DND-41 (cell line): ENCODE measurements at regions not wholly inside any gene's neighbourhood (a gene's known extent, or its start where the extent isn't known, plus 50 kb on each side); places are given as distances from the start of the nearest gene placed in this dataset.

Experiments
- ATAC-seq: fragments of 200-7000 bp; cut with Tn5 transposase; 3 replicates; pipeline ENCODE4 v1.9.1; 2021; ENCODE audit warnings: low read depth; ENCODE audit not compliant: insufficient read depth
- DNase-seq: peaks from one replicate; pipeline ENCODE4 v3.0.0-alpha.2; 2020
- H2AFZ ChIP-seq: 2 replicates; pipeline ENCODE4 v1.6.0; 2012; ENCODE audit warnings: low read depth, low read length
- H3K27ac ChIP-seq: 2 replicates; pipeline ENCODE4 v1.5.1; 2012; ENCODE audit warnings: low read length, inconsistent platforms
- H3K27me3 ChIP-seq: fragments of 200-600 bp; sonication (generic); 2 replicates; pipeline ENCODE4 v1.6.0; 2012; ENCODE audit warnings: low read length, mild to moderate bottlenecking, inconsistent platforms; ENCODE audit not compliant: insufficient read depth, poor library complexity
- H3K36me3 ChIP-seq: 2 replicates; pipeline ENCODE4 v1.5.1; 2012; ENCODE audit warnings: low read length, inconsistent platforms; ENCODE audit not compliant: insufficient read depth
- H3K4me1 ChIP-seq: 2 replicates; pipeline ENCODE4 v1.5.1; 2012; ENCODE audit warnings: mild to moderate bottlenecking, low read length; ENCODE audit not compliant: insufficient read depth
- H3K4me2 ChIP-seq: 2 replicates; pipeline ENCODE4 v1.6.0; 2012; ENCODE audit warnings: mild to moderate bottlenecking, moderate library complexity, low read length, inconsistent platforms; ENCODE audit not compliant: insufficient read depth
- H3K4me3 ChIP-seq, 2 experiments: fragments of 200-600 bp in 1 of 2; shearing (Covaris generic) in 1 of 2; 2 replicates each; pipeline ENCODE4 v1.5.1; 2012 to 2016; ENCODE audit warnings: inconsistent platforms in 2 of 2, low read length in 2 of 2, mild to moderate bottlenecking in 2 of 2, low read depth in 1 of 2, moderate library complexity in 1 of 2
- H3K79me2 ChIP-seq: 2 replicates; pipeline ENCODE4 v1.6.0; 2012; ENCODE audit warnings: low read length, inconsistent platforms; ENCODE audit not compliant: insufficient read depth
- H3K9ac ChIP-seq: 2 replicates; pipeline ENCODE4 v1.6.0; 2012; ENCODE audit warnings: low read depth, mild to moderate bottlenecking, inconsistent platforms, low read length, moderate library complexity
- H3K9me3 ChIP-seq: 2 replicates; pipeline ENCODE4 v1.5.1; 2012; ENCODE audit warnings: low read length, moderate library complexity, mild to moderate bottlenecking, inconsistent platforms; ENCODE audit not compliant: insufficient read depth, severe bottlenecking
- H4K20me1 ChIP-seq: 2 replicates; pipeline ENCODE4 v1.6.0; 2012; ENCODE audit warnings: low read length; ENCODE audit not compliant: insufficient read depth
- EZH2 ChIP-seq: IDR thresholded peaks from 3 replicates; pipeline ENCODE4 v1.6.1; 2012; ENCODE audit warnings: borderline replicate concordance, low read depth, mild to moderate bottlenecking, moderate library complexity, low read length, inconsistent platforms; ENCODE audit not compliant: severe bottlenecking
- TF ChIP-seq, protein P1 (sequence below): IDR thresholded peaks from 2 replicates; pipeline ENCODE4 v1.5.1; 2012; ENCODE audit warnings: borderline replicate concordance, low read length, moderate library complexity, mild to moderate bottlenecking; ENCODE audit not compliant: poor library complexity, severe bottlenecking; ENCODE audit errors: extremely low read depth

- H3K27me3 ChIP-seq: no peaks in the 10 kb centered on the region
- no peak overlapping the region for H3K4me3 ChIP-seq
- ATAC-seq: no peak
Observed at GRCh38 chr9:108322326-108323098, 533.3 kb downstream of the ACTL7B start.

DNA sequence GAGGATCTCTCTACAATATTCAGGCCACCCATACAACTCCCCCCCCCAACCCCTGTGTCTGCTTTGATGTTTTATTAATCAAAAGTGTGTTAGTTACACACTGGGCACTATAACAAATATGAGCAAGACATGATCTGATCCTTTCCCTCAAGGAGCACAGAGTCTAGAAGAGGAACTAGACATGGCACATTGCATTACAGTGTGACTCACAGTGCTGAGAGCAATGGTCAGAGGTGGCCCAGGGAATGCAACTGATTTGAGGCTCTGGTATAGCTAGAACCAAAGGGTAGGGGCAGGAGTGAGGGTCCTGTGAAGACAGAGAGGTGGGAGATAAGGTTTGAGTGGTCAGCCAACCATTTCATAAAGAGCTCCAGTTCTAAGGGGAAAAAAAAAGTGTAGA lies 539.2 kb downstream of the ACTL7B start:
- H4K20me1 ChIP-seq: no peaks in the 10 kb centered on the region

More at GRCh38 chr9:108322326-108323098, 533.3 kb downstream of the ACTL7B start:
- TF ChIP-seq, protein P1, sequence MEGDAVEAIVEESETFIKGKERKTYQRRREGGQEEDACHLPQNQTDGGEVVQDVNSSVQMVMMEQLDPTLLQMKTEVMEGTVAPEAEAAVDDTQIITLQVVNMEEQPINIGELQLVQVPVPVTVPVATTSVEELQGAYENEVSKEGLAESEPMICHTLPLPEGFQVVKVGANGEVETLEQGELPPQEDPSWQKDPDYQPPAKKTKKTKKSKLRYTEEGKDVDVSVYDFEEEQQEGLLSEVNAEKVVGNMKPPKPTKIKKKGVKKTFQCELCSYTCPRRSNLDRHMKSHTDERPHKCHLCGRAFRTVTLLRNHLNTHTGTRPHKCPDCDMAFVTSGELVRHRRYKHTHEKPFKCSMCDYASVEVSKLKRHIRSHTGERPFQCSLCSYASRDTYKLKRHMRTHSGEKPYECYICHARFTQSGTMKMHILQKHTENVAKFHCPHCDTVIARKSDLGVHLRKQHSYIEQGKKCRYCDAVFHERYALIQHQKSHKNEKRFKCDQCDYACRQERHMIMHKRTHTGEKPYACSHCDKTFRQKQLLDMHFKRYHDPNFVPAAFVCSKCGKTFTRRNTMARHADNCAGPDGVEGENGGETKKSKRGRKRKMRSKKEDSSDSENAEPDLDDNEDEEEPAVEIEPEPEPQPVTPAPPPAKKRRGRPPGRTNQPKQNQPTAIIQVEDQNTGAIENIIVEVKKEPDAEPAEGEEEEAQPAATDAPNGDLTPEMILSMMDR: no peak
- TF ChIP-seq EZH2: no peak
- Histone ChIP-seq H3K9me3 (no peaks in the 10 kb centered on the region), H3K4me1 (no peaks in the 10 kb centered on the region), H3K4me2 (no peak overlapping the region), H3K27ac (no peak overlapping the region), H3K36me3 (no peaks in the 10 kb centered on the region), H3K9ac (no peak overlapping the region), H3K79me2 (no peaks in the 10 kb centered on the region), H4K20me1 (no peaks in the 10 kb centered on the region), H2AFZ (no peak overlapping the region)
- no peak for DNase-seq

DNA sequence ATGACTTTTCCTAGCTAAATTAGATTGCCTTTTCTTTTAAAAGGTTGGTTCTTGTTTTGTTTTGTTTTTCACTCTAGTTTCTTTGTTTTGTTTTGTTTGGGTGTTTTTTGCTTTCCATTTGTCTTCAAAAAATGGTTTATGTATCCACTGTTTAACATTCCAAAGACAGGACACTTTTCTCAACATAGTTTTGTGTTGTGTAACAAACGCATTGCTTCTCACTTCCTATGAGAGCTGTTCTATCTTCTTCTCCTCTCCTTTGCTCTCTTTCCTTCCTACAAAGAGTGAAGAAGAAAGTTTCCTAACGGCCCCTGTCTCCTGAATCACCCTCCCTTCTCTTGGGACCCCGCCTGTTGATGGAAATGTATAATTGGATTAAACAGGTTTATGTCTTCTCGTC lies 539.7 kb downstream of the ACTL7B start:
- H3K36me3 ChIP-seq: no peaks in the 10 kb centered on the region
- ATAC-seq: no peak
- no peaks in the 10 kb centered on the region for H4K20me1 ChIP-seq
- no peaks in the 10 kb centered on the region for H3K27me3 ChIP-seq
- H3K4me3 ChIP-seq: no peak overlapping the region
- H3K9me3 ChIP-seq: no peaks in the 10 kb centered on the region
- H3K79me2 ChIP-seq: no peaks in the 10 kb centered on the region
- H3K4me2 ChIP-seq: no peak overlapping the region
- H2AFZ ChIP-seq: no peak overlapping the region
- TF ChIP-seq EZH2: no peak
- TF ChIP-seq, protein P1: no peak
- H3K4me1 ChIP-seq: no peaks in the 10 kb centered on the region
- no peak overlapping the region for H3K27ac ChIP-seq
- no peak for DNase-seq
- H3K9ac ChIP-seq: no peak overlapping the region

More for the DNA sequence above, 539.2 kb downstream of the ACTL7B start:
- Histone ChIP-seq H3K9ac (no peak overlapping the region), H3K4me2 (no peak overlapping the region), H3K4me1 (no peaks in the 10 kb centered on the region), H3K4me3 (no peak overlapping the region), H3K36me3 (no peaks in the 10 kb centered on the region), H3K27ac (no peak overlapping the region), H3K27me3 (no peaks in the 10 kb centered on the region), H3K9me3 (no peaks in the 10 kb centered on the region), H3K79me2 (no peaks in the 10 kb centered on the region), H2AFZ (no peak overlapping the region)
- DNase-seq: no peak
- TF ChIP-seq, protein P1: no peak
- no peak for TF ChIP-seq EZH2
- no peak for ATAC-seq
